ENCODE measurements at regions not wholly inside any gene's neighbourhood (a gene's known extent, or its start where the extent isn't known, plus 50 kb on each side); places are given as distances from the start of the nearest gene placed in this dataset.
A peak's percentile ranks its signal among the peaks of the same experiment; 100 is the strongest.
"Not testable (repeated sequence)": the region's sequence is repeated elsewhere in the genome, so short reads cannot be mapped to it uniquely, and the experiment has no call there.

- FAIRE-seq (no peak), DNase-seq (ENCODE audit: low read depth) (peak; percentile 66)
- Histone ChIP-seq H3K27me3 (ENCODE audit: control insufficient read depth, insufficient read depth, low read length) (no peaks in the 10 kb centered on the region), H3K4me3 (ENCODE audit: low read depth, low read length) (no peak overlapping the region), H3K36me3 (ENCODE audit: control insufficient read depth, insufficient read depth, low read length) (no peaks in the 10 kb centered on the region)
- no peak for TF ChIP-seq CTCF (IDR thresholded peaks at IDR 0.05; ENCODE audit: insufficient read depth, low read length, severe bottlenecking)
Measured at GRCh38 chr5:30502277-30502676, 691.2 kb upstream of the CDH6 start.

GRCh38 chr5:30501065-30501464 is 692.4 kb upstream of the CDH6 start:
- Histone ChIP-seq H3K4me3 (ENCODE audit: low read depth, low read length) (no peak overlapping the region), H3K27me3 (ENCODE audit: control insufficient read depth, insufficient read depth, low read length) (no peaks in the 10 kb centered on the region), H3K36me3 (ENCODE audit: control insufficient read depth, insufficient read depth, low read length) (no peaks in the 10 kb centered on the region)
- FAIRE-seq (no peak), DNase-seq (ENCODE audit: low read depth) (no peak)
- no peak for TF ChIP-seq CTCF (IDR thresholded peaks at IDR 0.05; ENCODE audit: insufficient read depth, low read length, severe bottlenecking)

- no peak for FAIRE-seq
- DNase-seq (ENCODE audit: low read depth), result no peak
- Histone ChIP-seq H3K27me3 (ENCODE audit: control insufficient read depth, insufficient read depth, low read length) (no peaks in the 10 kb centered on the region), H3K4me3 (ENCODE audit: low read depth, low read length) (no peak overlapping the region), H3K36me3 (ENCODE audit: control insufficient read depth, insufficient read depth, low read length) (no peaks in the 10 kb centered on the region)
- no peak for TF ChIP-seq CTCF (IDR thresholded peaks at IDR 0.05; ENCODE audit: insufficient read depth, low read length, severe bottlenecking)
Measured at GRCh38 chr5:30500513-30500912, 693.0 kb upstream of the CDH6 start.

GRCh38 chr5:30499402-30499801 is 694.1 kb upstream of the CDH6 start:
- Histone ChIP-seq H3K4me3 (ENCODE audit: low read depth, low read length) (no peak overlapping the region), H3K27me3 (ENCODE audit: control insufficient read depth, insufficient read depth, low read length) (no peaks in the 10 kb centered on the region), H3K36me3 (ENCODE audit: control insufficient read depth, insufficient read depth, low read length) (no peaks in the 10 kb centered on the region)
- FAIRE-seq (no peak), DNase-seq (ENCODE audit: low read depth) (no peak)
- TF ChIP-seq CTCF (IDR thresholded peaks at IDR 0.05; ENCODE audit: insufficient read depth, low read length, severe bottlenecking), result no peak

- FAIRE-seq (no peak), DNase-seq (ENCODE audit: low read depth) (no peak)
- Histone ChIP-seq H3K36me3 (ENCODE audit: control insufficient read depth, insufficient read depth, low read length) (no peaks in the 10 kb centered on the region), H3K4me3 (ENCODE audit: low read depth, low read length) (no peak overlapping the region), H3K27me3 (ENCODE audit: control insufficient read depth, insufficient read depth, low read length) (no peaks in the 10 kb centered on the region)
- no peak for TF ChIP-seq CTCF (IDR thresholded peaks at IDR 0.05; ENCODE audit: insufficient read depth, low read length, severe bottlenecking)
Measured at GRCh38 chr5:30498972-30499371, 694.5 kb upstream of the CDH6 start.

- not testable (repeated sequence) for H3K4me3 ChIP-seq (ENCODE audit: low read depth, low read length); H3K27me3 ChIP-seq (ENCODE audit: control insufficient read depth, insufficient read depth, low read length); DNase-seq (ENCODE audit: low read depth); H3K36me3 ChIP-seq (ENCODE audit: control insufficient read depth, insufficient read depth, low read length); FAIRE-seq
Measured at GRCh38 chr5:30498509-30498908, 695.0 kb upstream of the CDH6 start.
